B cell (primary cell): ENCODE measurements at regions not wholly inside any gene's neighbourhood (a gene's known extent, or its start where the extent isn't known, plus 50 kb on each side); places are given as distances from the start of the nearest gene placed in this dataset.

ENCODE experiments used
- ATAC-seq: fragments of 200-7000 bp; cut with Tn5 transposase; one replicate; pipeline ENCODE4 v1.10.0; 2021; ENCODE audit warnings: low read depth, mild to moderate bottlenecking, moderate number of reproducible peaks, moderate library complexity
- CTCF ChIA-PET: fragments of 350-600 bp; sonication (Branson Sonifier 250); formaldehyde crosslinking; loops from one replicate; lab custom pipeline; 2021; ENCODE audit warnings: antibody characterized with exemption, inconsistent platforms; lab: Charles Lee
- POLR2A ChIA-PET: fragments of 350-600 bp; sonication (Branson Sonifier 250); formaldehyde crosslinking; loops from one replicate; lab custom pipeline; 2021; ENCODE audit warnings: antibody characterized with exemption; lab: Charles Lee
- DNase-seq: peaks from one replicate; pipeline ENCODE4 v3.0.0; 2013
- H2AFZ ChIP-seq: 2 replicates; pipeline ENCODE4 v1.6.1; 2012; ENCODE audit warnings: mild to moderate bottlenecking, low read depth, low read length; ENCODE audit not compliant: insufficient read depth, poor library complexity, severe bottlenecking
- H3K27ac ChIP-seq, 2 donors: 1 replicate in 1 of 2; 2 replicates in 1 of 2; pipeline ENCODE4 v1.5.1; 2012 to 2013; ENCODE audit warnings: low read length in 2 of 2, mild to moderate bottlenecking in 2 of 2, moderate library complexity in 1 of 2
- H3K27me3 ChIP-seq, 4 experiments: fragments of 200-600 bp in 1 of 4; sonication (generic) in 1 of 4; replicated peaks in 1 of 4; 1 replicate in 2 of 4; 2 replicates in 2 of 4; pipeline versions ENCODE4 v1.6.1 to v1.7.0; 2013 to 2016; ENCODE audit warnings: low read length in 3 of 4, mild to moderate bottlenecking in 2 of 4, mixed read lengths in 1 of 4, moderate library complexity in 1 of 4; ENCODE audit not compliant: insufficient read depth in 4 of 4, control insufficient read depth in 3 of 4; ENCODE audit errors: control extremely low read depth in 1 of 4
- H3K36me3 ChIP-seq, 2 experiments: replicated peaks in 1 of 2; 1 replicate in 1 of 2; 2 replicates in 1 of 2; pipeline versions ENCODE4 v1.6.1 to v1.7.1; 2013; ENCODE audit warnings: low read length in 1 of 2; ENCODE audit not compliant: insufficient read depth in 2 of 2, control insufficient read depth in 1 of 2; ENCODE audit errors: control extremely low read depth in 1 of 2, extremely low read depth in 1 of 2
- H3K4me1 ChIP-seq, 2 donors: fragments of 200-600 bp in 1 of 2; sonication (generic) in 1 of 2; 1 replicate in 1 of 2; 2 replicates in 1 of 2; pipeline versions ENCODE4 v1.5.1 to v1.6.1; 2013 to 2017; ENCODE audit warnings: low read length in 2 of 2; ENCODE audit not compliant: control insufficient read depth in 2 of 2, insufficient read depth in 2 of 2
- H3K4me2 ChIP-seq: replicated peaks from 2 replicates; pipeline ENCODE3; 2012; ENCODE audit warnings: mild to moderate bottlenecking, low read depth, low read length; ENCODE audit not compliant: poor library complexity, severe bottlenecking
- H3K4me3 ChIP-seq, 5 experiments: fragments of 200-600 bp in 1 of 5; sonication (generic) in 1 of 5; 1 replicate in 3 of 5; 2 replicates in 2 of 5; pipeline versions ENCODE4 v1.5.1 to v1.7.0; 2011 to 2016; ENCODE audit warnings: low read length in 4 of 5, mild to moderate bottlenecking in 4 of 5, low read depth in 2 of 5, control low read depth in 1 of 5, moderate library complexity in 1 of 5; ENCODE audit not compliant: insufficient read depth in 1 of 5; ENCODE audit errors: control extremely low read depth in 1 of 5, extremely low read depth in 1 of 5
- H3K79me2 ChIP-seq: fragments of 200-600 bp; sonication (generic); one replicate; pipeline ENCODE4 v1.6.0; 2016; ENCODE audit warnings: low read length; ENCODE audit not compliant: control insufficient read depth, insufficient read depth
- H3K9ac ChIP-seq: fragments of 200-600 bp; sonication (generic); 2 replicates; pipeline ENCODE4 v1.6.1; 2017; ENCODE audit warnings: mild to moderate bottlenecking, low read length, moderate library complexity
- H3K9me3 ChIP-seq, 3 donors: one replicate each; pipeline versions ENCODE4 v1.6.1 to v1.7.1; 2013; ENCODE audit warnings: low read length in 2 of 3; ENCODE audit not compliant: control insufficient read depth in 2 of 3, insufficient read depth in 1 of 3; ENCODE audit errors: control extremely low read depth in 1 of 3
- H4K20me1 ChIP-seq: 2 replicates; pipeline ENCODE4 v1.6.0; 2012; ENCODE audit warnings: mild to moderate bottlenecking, low read length; ENCODE audit not compliant: insufficient read depth, control insufficient read depth, poor library complexity, severe bottlenecking
- H3K27ac Mint-ChIP-seq: one replicate; pipeline ENCODE4 v1.8.0; 2021; ENCODE audit warnings: mixed read lengths
- H3K27me3 Mint-ChIP-seq: one replicate; pipeline ENCODE4 v1.8.0; 2021; ENCODE audit warnings: mixed read lengths
- H3K4me1 Mint-ChIP-seq: one replicate; pipeline ENCODE4 v1.8.0; 2021; ENCODE audit warnings: mixed read lengths
- H3K4me3 Mint-ChIP-seq: one replicate; pipeline ENCODE4 v1.8.0; 2021; ENCODE audit warnings: mixed read lengths
- H3K9me3 Mint-ChIP-seq: one replicate; pipeline ENCODE4 v1.8.0; 2022; ENCODE audit warnings: mixed read lengths; ENCODE audit not compliant: insufficient read depth
- CTCF ChIP-seq: fragments of 200-600 bp; IDR thresholded peaks from one replicate; pipeline ENCODE4 v1.8.0; 2022; ENCODE audit warnings: antibody characterized with exemption, mild to moderate bottlenecking
- EZH2 ChIP-seq: IDR thresholded peaks from 2 replicates; pipeline ENCODE4 v1.6.1; 2012; ENCODE audit warnings: borderline replicate concordance, low read depth, mild to moderate bottlenecking, moderate library complexity, low read length; ENCODE audit not compliant: insufficient read depth, poor library complexity, severe bottlenecking
- WGBS: methylation state at CpG from one replicate; pipeline ENCODE4 v1.1.5; 2013; ENCODE audit warnings: missing lambda C conversion rate; ENCODE audit not compliant: insufficient coverage; 5-methylcytosine and 5-hydroxymethylcytosine counted together
- intact Hi-C: fragments of 100-400 bp; cut with micrococcal nuclease; formaldehyde crosslinking; loops from one replicate; pipeline ENCODE4 v1.10.0; 2022

GRCh38 chrX:148376342-148376741 is 124.1 kb upstream of the AFF2 start:
- H3K4me3 ChIP-seq: no peak overlapping the region
- DNase-seq: no peak
- no peak for TF ChIP-seq CTCF
- no peak for TF ChIP-seq EZH2
- no peak overlapping the region for H3K27ac ChIP-seq
- H3K9me3 ChIP-seq: no peaks in the 10 kb centered on the region
- intact Hi-C loops: no loop called here
- ATAC-seq: no peak
- WGBS: no CpG with 5 or more reads among the region's 3 CpGs
- H2AFZ ChIP-seq: no peak overlapping the region
- H3K36me3 ChIP-seq: no peaks in the 10 kb centered on the region
- no peaks in the 10 kb centered on the region for H4K20me1 ChIP-seq
- H3K4me2 ChIP-seq: no peak overlapping the region
- ChIA-PET CTCF (no interaction called here), POLR2A (no interaction called here)
- Mint-ChIP-seq H3K9me3 (no peaks in the 10 kb centered on the region), H3K4me1 (peaks cover 18% of the 10 kb centered on the region), H3K27ac (no peak overlapping the region), H3K27me3 (no peaks in the 10 kb centered on the region), H3K4me3 (no peak overlapping the region)
- no peaks in the 10 kb centered on the region for H3K27me3 ChIP-seq
- H3K4me1 ChIP-seq: peaks cover 12 to 17% of the 10 kb centered on the region in 2 donors
- H3K9ac ChIP-seq: no peak overlapping the region
- H3K79me2 ChIP-seq: no peaks in the 10 kb centered on the region

- H3K27me3 ChIP-seq: no peaks in the 10 kb centered on the region
- peaks cover 20 to 21% of the 10 kb centered on the region in 2 donors for H3K4me1 ChIP-seq
- H3K79me2 ChIP-seq: no peaks in the 10 kb centered on the region
- no peak for ATAC-seq
- H2AFZ ChIP-seq: peak overlapping the region; percentile 26
- ChIA-PET POLR2A (no interaction called here), CTCF (interaction anchor here (1.3 kb wide), 1 partner anchor 150 kb away, joined by 4 read pairs; no protein-coding TSS in a partner anchor)
- H3K9ac ChIP-seq: peak overlapping the region; percentile 75
- peak overlapping the region; percentile 53 to 87 for H3K27ac ChIP-seq
- intact Hi-C loops: loop anchor here (2.0 kb wide), 3 partner anchors 37 to 121 kb away; partner anchors contain the start of gene AFF2
- no peaks in the 10 kb centered on the region for H3K9me3 Mint-ChIP-seq
- no peaks in the 10 kb centered on the region for H3K9me3 ChIP-seq
- peak overlapping the region; percentile 88 for H3K4me3 Mint-ChIP-seq
- peak overlapping the region; percentile 76 for H3K4me2 ChIP-seq
- TF ChIP-seq CTCF (no peak), EZH2 (no peak)
- DNase-seq: no peak
- H3K4me3 ChIP-seq: no peak overlapping the region
- WGBS: 100% methylated on average over 1 of the region's 3 CpGs
- no peaks in the 10 kb centered on the region for H4K20me1 ChIP-seq
- peaks cover 27% of the 10 kb centered on the region for H3K4me1 Mint-ChIP-seq
- peak overlapping the region; percentile 90 for H3K27ac Mint-ChIP-seq
- no peaks in the 10 kb centered on the region for H3K36me3 ChIP-seq
- no peaks in the 10 kb centered on the region for H3K27me3 Mint-ChIP-seq
Observed at GRCh38 chrX:148380107-148380506, 120.3 kb upstream of the AFF2 start.
